ENCODE measurements at regions not wholly inside any gene's neighbourhood (a gene's known extent, or its start where the extent isn't known, plus 50 kb on each side); places are given as distances from the start of the nearest gene placed in this dataset.

DNA sequence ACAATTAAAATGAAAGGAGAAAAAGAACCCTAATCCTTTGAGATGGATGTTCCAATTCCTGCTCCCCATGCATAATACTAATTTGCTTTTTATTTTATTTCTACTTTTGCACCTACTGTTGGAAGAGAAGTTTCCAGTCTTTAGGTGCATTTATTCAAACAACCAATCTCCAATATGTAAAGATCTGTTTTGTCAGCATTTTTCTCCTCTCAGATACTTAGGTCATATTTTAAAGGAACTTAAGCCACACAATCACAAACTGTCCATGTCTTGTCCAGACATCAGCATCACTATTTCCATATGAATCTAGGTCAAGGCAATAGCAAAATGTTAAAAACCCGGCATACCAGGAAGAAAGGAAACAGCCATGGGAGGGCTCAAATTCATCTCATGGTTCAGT lies 1023.2 kb downstream of the BCL11A start:
- no peak for DNase-seq (ENCODE audit: low read depth in 2 of 3, low spot score in 1 of 3)

GRCh38 chr2:59529726-59530125 lies 1023.7 kb downstream of the BCL11A start:
- no peak for DNase-seq (ENCODE audit: low read depth in 2 of 3, low spot score in 1 of 3)

DNA sequence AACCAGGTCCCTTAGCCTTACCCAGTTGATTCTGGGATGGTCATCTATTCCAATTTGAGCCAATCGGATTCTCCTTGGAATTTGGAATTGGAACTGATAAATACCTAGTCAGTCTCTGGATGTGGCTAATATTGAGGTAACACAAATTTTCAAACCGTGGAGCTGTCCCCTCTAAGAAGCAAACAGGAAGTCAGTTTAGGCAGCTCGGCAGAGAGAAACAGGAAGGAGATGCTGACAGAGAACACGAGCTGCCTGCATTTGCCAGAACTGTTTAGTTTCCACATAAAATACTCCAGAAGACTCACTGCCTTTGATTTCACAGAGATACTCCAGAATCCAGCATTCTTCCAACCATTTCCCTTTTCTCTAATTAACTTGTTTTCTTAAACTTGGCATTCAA lies 1024.9 kb downstream of the BCL11A start:
- DNase-seq (ENCODE audit: low read depth in 2 of 3, low spot score in 1 of 3), result no peak

- DNase-seq (ENCODE audit: low read depth in 2 of 3, low spot score in 1 of 3), result no peak
These were observed 1050.5 kb downstream of the BCL11A start for GRCh38 chr2:59502981-59503380.

GRCh38 chr2:59490994-59491393 lies 1062.5 kb downstream of the BCL11A start:
- no peak for DNase-seq (ENCODE audit: low read depth in 2 of 3, low spot score in 1 of 3)

- no peak for DNase-seq (ENCODE audit: low read depth in 2 of 3, low spot score in 1 of 3)
These were observed 1063.3 kb downstream of the BCL11A start for GRCh38 chr2:59490192-59490591.

- no peak for DNase-seq (ENCODE audit: low read depth in 2 of 3, low spot score in 1 of 3)
These were observed 1068.8 kb downstream of the BCL11A start for GRCh38 chr2:59484673-59485072.

DNA sequence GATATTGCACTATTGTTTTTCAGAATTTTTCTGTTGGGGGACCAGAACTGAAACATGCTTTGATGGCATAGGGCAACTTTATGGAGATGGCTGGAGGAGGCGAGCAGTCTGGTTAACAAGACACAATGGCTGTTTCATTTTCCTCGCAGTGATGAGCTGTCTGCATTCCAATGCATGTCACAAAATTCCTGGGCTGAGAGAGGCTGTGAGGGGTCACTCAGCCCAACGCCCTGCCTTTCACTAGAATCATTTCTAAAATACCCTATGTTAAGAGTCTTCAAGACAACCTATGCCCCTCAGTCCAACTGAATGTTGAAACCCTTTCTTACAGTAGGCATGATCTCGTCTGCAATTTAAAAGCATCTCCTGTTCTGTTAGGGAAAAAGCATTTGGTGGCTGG lies 1090.0 kb downstream of the BCL11A start:
- DNase-seq (ENCODE audit: low read depth in 2 of 3, low spot score in 1 of 3), result no peak

DNA sequence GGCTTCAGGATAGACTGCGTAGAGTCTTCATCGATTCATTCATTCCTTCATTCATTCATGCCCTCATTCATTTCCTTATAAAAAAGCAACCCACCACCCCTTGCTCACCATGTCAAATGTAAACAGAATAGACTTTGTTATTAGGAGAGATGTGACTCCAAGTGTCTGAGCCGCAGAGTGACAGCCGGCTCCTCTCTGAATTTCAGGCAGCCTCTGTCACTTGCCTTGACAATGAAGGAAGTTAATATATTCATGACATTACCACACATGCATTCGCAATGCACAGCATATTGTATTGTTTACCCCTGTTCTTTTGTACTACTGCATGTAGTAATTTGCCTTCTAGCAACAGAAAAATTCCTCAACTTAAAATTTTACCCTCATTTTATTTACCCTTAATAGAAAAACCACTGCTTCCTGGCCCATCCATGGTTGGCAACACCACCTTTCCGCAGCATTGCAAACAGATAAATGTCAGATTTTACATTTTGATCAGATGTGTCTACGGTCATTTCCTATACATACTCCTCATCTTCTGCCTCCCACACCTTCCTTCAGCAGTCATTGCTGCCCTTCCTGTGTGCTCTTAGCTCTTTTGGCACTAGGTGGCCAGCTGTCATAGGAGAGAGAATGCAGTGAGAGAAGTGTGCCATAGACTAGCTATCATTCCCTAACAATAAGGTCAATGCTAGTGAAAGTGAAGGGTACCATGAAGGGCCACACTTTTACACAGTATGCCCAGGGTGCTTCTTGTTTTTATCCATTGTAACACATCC lies 1090.8 kb downstream of the BCL11A start:
- no peak for DNase-seq (ENCODE audit: low read depth in 2 of 3, low spot score in 1 of 3)

DNA sequence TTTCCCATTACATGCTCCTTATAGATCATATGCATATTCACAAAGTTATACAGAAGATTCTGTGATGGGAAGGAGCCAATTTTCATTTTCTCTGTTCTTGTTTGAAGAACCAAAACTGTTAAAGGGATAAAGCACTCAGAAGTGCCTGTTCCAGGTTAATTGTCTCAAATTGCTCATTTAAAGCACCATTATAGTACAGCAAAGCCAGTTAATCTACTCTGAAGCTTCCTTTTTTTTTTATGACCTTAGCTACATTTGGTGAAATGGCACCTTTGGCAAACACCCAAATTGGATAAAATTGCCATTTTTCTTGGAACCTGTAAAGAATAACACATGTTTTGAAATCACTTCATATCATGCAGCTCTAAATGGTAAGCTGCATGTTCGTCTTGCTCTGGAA lies 1092.3 kb downstream of the BCL11A start:
- no peak for DNase-seq (ENCODE audit: low read depth in 2 of 3, low spot score in 1 of 3)

DNA sequence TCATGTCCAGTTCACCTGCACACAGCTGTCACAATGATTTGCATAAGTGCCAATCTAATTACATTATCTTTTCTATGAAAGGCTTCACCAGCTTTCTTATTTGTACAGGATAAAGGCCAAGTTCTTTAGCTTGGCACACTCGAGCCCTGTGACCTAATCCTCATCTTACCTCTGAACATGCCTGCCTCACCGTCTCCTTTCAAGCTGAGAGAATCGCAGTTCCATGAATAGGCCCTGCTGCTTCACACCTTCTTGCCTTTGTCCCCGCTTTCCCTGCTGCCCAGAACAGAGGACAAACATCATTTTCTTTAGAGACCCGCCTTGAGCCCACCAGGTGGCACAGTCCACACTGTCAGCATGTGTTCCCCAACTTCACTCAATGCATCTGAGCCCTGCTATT lies 1094.7 kb downstream of the BCL11A start:
- DNase-seq (ENCODE audit: low read depth in 2 of 3, low spot score in 1 of 3), result no peak

GRCh38 chr2:59456285-59456684 lies 1097.2 kb downstream of the BCL11A start:
- DNase-seq (ENCODE audit: low read depth in 2 of 3, low spot score in 1 of 3), result no peak

DNA sequence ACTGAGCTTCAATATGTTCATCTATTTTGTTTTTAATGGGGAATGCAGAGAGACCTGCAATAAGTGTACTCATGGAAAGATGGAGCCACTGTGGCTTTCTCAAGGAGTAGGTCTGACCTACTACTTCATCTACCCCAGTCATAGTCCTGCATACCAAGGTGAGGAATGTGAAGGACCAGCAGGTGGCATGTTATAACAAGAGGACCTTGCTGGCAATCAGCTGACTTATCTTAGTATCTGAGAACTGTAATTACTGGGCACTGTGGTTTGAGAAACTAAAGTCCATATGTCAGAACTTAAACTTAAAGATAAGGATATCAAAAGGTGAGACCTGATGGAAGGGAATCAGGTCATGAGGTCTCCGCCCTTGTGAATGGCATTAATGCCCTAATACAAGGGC lies 1104.2 kb downstream of the BCL11A start:
- DNase-seq (ENCODE audit: low read depth in 2 of 3, low spot score in 1 of 3), result no peak

GRCh38 chr2:59440491-59440890 lies 1113.0 kb downstream of the BCL11A start:
- no peak for DNase-seq (ENCODE audit: low read depth in 2 of 3, low spot score in 1 of 3)

- no peak for DNase-seq (ENCODE audit: low read depth in 2 of 3, low spot score in 1 of 3)
These were observed 1117.8 kb downstream of the BCL11A start for GRCh38 chr2:59435635-59436034.

DNA sequence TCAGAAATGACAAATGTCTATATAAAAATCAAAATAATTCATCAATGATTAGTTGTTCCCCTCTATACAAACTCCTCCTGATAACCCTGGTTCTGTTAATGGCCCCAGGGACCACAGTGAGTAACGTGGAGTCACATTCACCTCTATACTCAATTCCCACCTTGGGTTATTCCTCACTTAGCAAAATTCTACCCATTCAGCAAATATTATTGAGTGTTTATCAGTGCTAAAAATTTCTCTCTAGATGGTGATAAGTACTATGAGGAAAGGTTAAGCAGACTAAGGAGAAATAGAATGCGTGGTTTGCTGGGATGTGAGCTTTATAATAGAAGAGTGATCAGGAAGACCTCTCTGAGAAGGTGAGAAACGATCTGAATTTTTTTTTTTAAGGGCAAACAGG lies 1124.5 kb downstream of the BCL11A start:
- no peak for DNase-seq (ENCODE audit: low read depth in 2 of 3, low spot score in 1 of 3)

GRCh38 chr2:59427980-59428379 lies 1125.5 kb downstream of the BCL11A start:
- DNase-seq (ENCODE audit: low read depth in 2 of 3, low spot score in 1 of 3), result no peak

- no peak for DNase-seq (ENCODE audit: low read depth in 2 of 3, low spot score in 1 of 3)
These were observed 1128.2 kb downstream of the BCL11A start for GRCh38 chr2:59425247-59425646.

DNA sequence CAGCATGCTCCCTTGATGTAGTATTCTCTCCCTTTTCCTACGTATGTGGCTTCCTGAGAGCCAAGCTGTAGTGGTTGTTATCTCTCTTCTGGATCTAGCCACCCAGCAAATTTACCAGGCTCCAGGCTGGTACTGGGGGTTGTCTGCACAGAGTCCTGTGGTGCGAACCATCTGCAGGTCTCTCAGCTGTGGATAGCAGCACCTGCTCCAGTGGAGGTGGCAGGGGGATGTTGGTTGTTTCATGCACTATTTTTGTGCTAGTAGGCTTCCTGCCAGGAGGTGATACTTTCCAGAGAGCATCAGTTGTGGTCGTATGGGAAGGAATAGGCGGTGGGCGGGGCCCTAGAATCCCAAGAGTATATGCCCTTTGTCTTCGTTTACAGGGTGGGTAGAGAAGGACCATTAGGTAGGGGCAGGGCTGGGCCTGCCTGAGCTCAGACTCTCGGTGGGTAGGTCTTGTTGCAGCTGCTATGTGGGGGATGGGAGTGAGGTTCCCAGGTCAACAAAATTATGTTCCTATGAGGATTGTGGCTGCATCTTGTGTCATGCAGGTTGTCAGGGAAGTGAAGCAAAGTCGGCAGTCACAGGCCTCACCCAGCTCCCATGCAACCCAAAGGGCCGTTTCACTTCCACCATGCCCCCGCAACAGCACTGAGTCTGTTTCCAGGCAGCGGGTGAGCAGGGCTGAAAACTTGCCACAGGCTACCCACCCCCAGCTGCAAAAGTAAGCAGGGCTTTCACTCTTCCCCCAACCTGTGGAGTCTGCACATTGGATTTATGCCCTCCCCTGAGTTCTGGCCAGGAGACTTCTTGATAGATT lies 1139.5 kb downstream of the BCL11A start:
- DNase-seq (ENCODE audit: low read depth in 2 of 3, low spot score in 1 of 3), result no peak

- DNase-seq (ENCODE audit: low read depth in 2 of 3, low spot score in 1 of 3), result no peak
These were observed 1154.3 kb downstream of the BCL11A start for GRCh38 chr2:59399126-59399525.

DNA sequence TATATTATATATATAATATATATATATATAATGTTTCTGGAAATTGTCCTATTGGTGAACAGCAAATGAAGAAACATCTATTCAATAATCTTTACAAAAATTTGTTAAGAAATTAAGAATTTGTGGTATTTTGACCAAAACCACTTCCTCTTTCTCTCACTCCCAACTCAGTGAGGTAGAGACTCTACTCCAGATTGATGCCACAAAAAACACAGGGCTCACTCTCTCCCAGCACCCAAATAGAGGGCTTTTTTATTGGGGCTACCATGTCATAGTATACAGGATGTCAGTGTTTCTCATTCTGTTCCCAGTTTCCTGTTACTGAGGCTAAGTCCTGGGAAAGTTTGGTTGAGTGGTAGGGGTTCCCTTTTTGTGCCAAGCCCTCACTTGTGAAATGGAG lies 1155.4 kb downstream of the BCL11A start:
- DNase-seq (ENCODE audit: low read depth in 2 of 3, low spot score in 1 of 3), result no peak

- DNase-seq (ENCODE audit: low read depth in 2 of 3, low spot score in 1 of 3), result no peak
These were observed 1154.0 kb upstream of the FANCL start for GRCh38 chr2:59395119-59395518.

DNA sequence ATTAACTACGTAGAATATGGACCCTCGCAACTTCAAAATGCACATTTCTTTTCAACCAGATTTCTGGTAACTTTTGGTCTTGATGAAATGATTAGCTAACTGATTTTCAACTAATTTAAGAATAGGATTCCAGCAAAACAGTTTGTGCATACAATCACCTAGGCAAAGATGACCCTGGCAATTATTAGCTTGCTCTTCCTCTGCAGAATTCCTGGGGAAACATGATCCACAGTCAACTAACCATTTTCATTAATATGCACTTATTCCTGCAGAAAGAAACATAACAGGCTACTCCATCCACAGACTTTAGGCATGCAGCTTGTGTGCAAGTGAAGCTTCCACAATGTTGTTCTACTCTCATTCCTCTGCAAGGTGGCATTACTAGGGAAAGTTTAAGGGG lies 1150.8 kb upstream of the FANCL start:
- no peak for DNase-seq (ENCODE audit: low read depth in 2 of 3, low spot score in 1 of 3)
